OCI-LY1 (cell line): ENCODE measurements at regions not wholly inside any gene's neighbourhood (a gene's known extent, or its start where the extent isn't known, plus 50 kb on each side); places are given as distances from the start of the nearest gene placed in this dataset.

Experiments used
- EZH2 ChIP-seq: fragments of 200-600 bp; sonication (generic), shearing (Covaris generic); IDR thresholded peaks from 2 replicates; pipeline ENCODE4 v1.8.0; 2017; ENCODE audit warnings: borderline replicate concordance, mixed run types, mild to moderate bottlenecking, antibody characterized with exemption, low read length, moderate library complexity, mixed read lengths
- TF ChIP-seq, protein P1 (sequence below): fragments of 200-600 bp; sonication (generic), shearing (Covaris generic); IDR thresholded peaks from 2 replicates; pipeline ENCODE4 v1.5.1; 2017; ENCODE audit warnings: mild to moderate bottlenecking, antibody characterized with exemption, low read length, moderate library complexity, mixed read lengths

DNA sequence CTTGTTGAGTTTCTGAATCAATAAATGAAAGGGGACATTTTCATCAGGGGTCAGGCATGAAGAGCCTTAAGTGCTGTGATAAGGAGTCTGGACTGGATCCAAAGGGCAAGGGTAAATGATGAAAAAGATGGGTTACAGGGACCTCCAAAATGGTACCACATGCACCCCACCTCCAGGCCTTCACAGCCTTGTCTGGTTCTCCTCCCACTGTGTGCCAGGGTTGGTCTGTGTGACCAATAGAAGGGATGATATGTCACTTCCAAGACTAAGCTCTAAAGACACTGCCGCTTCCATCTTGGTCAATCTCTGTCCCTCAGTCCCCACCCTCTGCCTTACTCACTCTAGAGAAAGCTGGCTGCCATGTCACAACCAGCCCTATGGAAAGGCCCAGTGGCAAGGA, 140.6 kb downstream of the ZNF281 start:
- TF ChIP-seq, protein P1, sequence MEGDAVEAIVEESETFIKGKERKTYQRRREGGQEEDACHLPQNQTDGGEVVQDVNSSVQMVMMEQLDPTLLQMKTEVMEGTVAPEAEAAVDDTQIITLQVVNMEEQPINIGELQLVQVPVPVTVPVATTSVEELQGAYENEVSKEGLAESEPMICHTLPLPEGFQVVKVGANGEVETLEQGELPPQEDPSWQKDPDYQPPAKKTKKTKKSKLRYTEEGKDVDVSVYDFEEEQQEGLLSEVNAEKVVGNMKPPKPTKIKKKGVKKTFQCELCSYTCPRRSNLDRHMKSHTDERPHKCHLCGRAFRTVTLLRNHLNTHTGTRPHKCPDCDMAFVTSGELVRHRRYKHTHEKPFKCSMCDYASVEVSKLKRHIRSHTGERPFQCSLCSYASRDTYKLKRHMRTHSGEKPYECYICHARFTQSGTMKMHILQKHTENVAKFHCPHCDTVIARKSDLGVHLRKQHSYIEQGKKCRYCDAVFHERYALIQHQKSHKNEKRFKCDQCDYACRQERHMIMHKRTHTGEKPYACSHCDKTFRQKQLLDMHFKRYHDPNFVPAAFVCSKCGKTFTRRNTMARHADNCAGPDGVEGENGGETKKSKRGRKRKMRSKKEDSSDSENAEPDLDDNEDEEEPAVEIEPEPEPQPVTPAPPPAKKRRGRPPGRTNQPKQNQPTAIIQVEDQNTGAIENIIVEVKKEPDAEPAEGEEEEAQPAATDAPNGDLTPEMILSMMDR = no peak
- no peak for TF ChIP-seq EZH2
